GM18867 (cell line): ENCODE measurements at regions not wholly inside any gene's neighbourhood (a gene's known extent, or its start where the extent isn't known, plus 50 kb on each side); places are given as distances from the start of the nearest gene placed in this dataset.

Experiments
- ATAC-seq: cut with Tn5 transposase; IDR thresholded peaks from one replicate; pipeline ENCODE4 v1.9.1; 2021; ENCODE audit warnings: mild to moderate bottlenecking, moderate library complexity; ENCODE audit not compliant: unreplicated experiment

DNA sequence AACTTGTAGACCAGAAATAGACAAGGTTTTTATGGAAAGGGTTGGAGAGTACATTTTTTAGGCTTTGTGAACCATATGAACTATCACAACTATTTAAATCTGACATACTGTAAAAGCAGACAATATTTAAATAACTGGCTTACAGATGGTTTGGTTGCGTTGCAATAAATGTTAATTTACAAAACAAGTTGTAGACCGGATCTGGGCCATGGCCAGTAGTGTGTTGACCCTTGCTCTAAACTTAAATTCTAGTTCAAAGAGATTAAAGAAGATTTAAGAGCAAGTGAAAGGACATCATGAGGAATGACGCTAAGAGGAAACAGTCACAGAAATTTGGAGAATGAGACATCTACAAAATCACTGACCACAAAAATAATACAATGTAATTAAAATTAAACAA is 652.7 kb downstream of the DCDC2C start:
- no peak for ATAC-seq

DNA sequence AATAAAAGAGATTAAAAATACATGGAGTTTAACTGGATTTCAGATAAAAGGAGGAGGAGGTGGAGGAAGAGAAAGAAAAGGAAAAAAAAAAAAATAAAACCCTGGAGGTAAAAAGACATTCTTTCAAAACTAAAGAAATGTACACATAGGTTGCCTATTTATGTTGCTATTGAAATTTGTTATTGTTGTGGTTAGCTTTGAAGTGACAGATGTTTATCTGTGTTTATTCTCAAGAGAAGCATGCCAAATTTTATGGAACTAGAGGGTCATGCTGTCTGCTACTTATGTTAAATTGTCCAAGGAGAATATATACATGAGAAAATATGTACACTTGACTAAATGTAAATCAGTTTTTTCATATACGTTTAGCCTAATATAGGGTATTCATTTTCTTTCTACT is 653.2 kb downstream of the DCDC2C start:
- no peak for ATAC-seq

DNA sequence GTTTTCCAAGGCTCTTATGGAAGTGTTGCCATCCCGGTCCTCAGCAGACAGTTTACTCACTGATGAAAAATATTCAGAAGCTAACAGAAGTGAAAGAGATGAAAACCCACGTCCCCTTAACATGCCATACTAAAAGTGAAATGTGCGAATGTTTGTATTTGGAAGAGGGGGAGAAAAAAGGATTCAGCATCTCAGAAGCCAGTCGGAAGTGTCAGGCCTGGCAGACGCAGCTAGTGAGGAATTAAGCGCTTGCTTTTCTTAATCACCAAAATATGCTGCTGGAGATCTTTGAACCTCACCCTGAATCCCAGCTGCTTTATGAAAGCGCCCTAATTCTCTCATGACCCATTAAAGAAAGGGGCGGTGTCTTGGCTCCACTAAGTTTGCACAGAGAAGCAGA is 653.7 kb downstream of the DCDC2C start:
- ATAC-seq = no peak

DNA sequence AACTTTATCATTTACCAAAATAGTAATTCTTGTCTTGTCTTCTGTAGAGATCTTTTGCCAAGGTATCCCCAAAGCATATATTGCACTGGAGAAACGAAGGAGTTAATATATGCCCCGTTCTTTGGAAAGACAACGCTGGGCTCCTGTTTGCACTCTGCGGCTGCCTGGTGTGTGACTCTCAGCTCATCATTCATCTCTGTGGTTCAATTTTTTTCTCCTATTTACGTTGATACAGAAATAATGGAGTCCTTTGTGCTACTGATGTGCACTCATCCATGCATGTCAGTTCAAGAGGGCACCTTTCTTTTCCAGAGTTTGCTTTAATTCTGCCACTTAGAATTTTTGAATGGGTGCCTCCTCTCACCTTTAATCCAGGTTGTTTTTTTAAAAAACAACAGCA is 655.5 kb downstream of the DCDC2C start:
- ATAC-seq = no peak

DNA sequence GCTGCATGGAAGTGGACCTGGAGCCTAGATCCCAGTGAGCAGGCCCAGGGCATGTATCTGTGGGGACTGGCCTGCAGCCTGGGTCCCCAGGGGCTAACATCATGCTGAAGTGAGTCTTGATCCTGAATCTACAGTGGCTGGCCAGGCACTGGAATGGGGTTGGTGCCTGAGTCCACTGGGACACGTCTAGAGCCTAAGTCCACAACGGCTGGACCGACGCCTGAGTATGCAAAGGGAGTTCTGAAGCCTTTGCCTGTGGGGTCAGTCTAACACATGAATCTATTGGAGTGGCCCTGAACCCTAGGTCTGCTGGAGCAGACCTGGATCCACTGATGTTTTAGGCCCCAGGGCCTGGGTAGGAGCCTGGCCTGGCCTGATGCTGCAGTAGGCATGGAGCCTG is 665.5 kb downstream of the DCDC2C start:
- ATAC-seq = no peak

DNA sequence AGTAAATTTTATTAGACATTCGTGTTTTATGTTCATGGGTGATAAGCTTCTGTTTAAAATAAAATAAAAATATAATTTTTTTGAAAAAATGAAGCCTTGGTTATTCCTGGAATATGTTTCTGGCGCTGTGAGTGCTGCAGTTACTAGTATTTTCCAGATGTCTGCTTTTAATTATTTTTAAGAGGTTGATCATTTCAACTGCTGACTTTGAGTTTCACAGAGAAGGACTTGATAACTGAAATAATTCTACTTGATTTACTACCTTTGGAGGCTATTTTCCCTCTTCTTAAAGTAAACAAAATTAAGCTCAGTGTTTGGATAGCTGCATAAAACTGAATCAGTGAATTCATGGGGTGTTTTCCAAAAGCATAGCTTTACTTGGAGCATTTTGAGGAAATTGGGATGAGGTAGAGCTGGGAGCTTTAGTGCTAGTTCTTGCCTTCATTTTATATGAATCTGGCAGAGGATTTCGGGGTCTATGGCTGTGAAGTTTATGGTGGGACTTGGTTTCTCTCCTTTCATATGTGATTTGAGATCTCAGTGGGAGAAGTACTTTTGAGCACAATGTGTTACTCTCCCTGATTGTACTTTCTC is 666.5 kb downstream of the DCDC2C start:
- no peak for ATAC-seq

DNA sequence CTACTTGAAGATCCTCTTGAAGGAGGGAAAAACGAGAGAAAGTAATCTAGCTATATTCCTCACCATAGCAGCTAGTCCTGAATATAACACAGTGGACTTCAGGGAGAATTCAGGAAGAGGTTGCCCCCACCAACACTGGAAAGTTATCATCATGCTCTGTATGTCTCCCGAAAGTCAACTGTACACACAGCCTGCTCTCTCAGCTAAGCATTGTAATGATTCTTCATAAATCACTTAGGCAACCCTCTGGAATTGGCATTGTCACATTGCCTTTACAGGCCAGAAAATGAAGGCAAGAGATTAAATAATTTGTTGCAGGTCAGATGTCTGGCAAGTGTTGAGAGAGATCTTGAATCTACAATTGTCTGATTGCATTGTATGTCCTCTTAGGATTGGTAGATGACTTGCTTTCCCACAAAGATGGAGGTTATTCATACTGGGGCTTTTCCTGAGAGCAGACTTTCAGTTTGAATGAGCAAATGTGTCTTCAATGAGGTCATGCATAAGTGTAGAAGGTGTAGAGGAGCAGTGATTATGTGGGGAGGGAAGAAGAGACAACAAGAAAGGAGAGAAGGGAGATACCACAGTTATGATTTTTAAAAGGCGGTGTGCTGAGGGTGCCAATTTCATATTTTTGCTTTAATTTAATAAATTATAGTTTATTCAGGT is 667.2 kb downstream of the DCDC2C start:
- ATAC-seq = no peak

DNA sequence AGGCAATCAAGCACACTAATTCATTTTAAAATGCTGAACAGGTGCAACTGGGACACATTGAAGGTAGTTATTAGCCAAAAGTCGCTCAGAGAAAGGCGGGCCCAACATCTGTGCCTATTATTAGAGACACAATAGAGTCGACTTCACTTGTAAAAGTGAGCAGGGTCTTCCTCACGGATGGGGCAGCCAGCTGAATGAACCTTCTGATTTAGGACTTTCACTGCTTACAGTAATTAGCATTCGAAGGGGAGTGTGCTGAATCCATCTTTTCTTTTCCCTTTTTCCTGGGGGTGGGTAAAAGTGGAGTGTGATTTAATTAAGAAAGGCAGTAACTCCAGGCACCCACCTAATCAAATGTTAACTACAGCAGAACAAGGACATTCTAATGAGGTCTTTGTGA is 677.7 kb downstream of the DCDC2C start:
- no peak for ATAC-seq

DNA sequence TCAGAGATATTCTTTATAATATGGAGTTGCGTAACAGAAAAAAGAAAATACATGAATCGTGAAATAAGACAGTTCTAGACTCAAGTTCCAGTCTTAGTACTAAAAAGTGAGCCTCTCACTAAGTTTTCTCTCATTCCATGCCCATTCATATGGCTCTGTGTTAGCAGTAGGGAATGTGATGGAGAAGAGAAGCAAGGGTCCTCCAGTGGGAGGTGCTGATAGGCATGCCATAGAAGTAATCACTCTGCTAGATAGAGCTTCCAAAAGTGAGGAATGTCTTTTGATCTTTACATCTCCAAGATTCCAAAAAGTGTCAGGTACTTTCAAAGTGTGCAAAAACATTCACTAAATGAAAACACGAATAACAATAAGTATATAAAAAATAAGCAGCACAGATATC is 678.4 kb downstream of the DCDC2C start:
- no peak for ATAC-seq

DNA sequence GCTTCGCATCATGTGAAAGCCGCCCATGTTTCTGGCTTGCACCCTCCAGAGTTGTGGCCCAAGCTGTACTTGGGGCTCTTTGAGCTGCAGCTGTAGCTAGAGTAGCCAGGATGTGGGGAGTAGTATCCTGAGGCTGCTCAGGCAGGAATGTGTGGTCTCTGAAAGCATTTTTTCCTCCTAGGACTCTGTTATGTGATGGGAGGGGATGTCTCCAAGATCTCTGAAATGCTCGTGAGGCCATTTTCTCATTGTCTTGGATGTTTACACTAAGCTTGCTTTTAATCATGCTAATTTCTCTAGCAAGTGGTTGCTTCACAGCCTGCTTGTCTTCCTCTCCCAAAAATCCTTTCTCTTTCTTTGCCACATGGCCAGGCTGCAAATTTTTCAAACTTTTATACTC is 687.6 kb downstream of the DCDC2C start:
- ATAC-seq = no peak

DNA sequence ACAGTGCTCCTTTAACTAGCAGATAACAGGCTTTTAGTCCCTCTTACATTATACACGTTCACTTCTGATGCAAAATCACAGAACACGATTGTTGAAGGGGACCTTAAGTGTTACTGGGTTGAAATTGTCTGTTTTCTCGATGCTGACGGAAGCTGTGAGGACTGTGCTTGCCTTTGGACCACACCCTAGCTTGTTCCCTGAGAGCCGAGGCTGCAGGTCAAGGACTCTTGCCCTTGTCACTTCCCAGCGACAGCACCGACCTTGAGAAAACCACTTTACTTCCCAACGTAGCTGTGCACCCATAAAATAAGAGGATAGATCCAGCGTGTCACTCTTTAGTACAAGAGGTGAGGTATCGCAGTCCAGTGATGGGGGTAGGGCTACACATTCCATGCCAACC is 701.0 kb downstream of the DCDC2C start:
- no peak for ATAC-seq

DNA sequence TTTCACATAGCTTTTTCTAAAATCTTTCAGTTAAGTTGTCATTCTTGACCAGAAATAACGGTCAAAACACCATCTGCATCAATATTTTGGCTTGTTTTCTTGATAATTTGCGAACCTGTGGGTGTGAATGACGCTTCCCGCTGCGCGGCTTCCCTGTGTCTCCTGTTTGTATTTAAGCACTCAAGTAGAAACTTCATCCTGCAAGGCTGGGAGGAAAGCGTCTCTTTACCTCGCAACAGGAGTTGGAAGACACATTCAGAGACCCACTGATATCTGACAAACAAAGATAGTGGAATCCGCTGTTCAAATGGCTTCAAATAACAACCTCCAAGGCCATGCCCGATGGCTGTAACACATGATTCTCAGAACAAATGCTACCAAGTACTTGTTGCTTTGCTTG is 704.9 kb downstream of the DCDC2C start:
- no peak for ATAC-seq

DNA sequence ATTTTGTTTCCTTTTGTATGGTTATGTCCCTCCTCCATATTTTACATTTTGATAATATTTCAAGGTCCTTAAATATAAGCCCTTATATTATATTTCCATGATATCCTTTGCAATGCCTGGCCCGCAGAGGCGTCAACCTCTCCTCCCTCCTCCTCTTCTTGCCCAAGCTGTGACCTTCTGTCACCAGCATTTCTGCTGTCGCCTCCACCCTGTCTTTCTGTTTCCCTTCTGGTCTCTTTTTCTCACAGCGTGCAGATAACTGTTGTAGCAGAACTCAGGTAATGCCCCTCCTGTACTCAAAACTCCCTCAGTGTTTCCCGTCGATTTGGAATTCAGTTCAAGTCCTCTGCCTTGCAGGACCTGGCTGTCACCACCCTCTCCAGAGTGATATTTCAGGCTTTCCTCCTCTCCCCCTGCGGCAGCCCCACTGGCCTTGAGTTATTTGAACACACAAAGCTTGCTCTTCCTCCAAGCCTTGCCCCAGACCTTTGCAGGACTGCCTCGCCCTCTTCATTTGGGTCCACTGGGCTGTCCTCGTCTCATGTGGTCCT is 709.3 kb downstream of the DCDC2C start:
- no peak for ATAC-seq

DNA sequence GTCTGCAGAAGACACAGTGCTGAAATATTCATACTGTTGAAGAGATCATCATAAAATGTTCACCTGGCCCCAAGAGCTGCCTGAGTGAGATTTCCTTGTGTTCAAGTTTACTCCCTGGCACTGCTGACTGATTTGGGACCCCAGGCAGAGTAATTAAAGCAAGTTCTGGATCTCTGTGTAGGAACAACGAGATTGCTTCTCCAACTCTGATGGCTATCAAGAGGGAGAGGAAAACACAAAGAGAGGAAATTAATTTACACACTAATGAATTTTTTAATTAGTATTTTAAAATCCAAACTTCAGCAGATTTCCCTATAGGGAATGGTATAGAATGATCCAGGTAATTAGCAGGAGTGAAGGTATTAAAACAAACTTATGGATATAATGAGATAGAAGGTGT is 711.8 kb downstream of the DCDC2C start:
- no peak for ATAC-seq

DNA sequence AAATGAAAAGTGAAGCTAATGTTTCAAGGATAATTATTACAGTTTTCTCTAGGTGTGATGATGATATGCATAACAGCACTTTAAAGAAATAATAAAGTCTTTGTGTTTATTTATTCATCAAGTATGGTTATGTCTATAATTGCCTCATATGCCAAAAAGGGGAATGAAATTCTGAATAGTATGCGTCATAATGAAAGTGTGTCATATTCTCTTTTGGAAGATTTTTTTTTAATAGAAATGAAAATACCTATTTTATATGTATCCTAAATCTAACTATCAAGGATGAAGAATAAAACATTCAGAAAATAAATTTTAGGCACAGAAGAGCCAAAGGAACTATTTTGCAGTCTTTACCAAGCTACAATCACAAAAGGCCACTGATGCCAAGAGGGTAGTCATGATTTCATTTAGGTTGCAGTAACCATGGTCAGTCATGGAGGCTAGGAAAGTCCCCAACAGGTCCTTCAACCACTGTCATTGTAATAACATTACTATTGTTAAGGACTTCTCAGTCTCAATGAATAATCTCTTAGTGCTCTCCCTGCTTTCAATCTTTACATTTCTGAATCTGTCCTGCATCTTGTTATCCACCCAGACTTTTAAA is 712.5 kb downstream of the DCDC2C start:
- no peak for ATAC-seq

DNA sequence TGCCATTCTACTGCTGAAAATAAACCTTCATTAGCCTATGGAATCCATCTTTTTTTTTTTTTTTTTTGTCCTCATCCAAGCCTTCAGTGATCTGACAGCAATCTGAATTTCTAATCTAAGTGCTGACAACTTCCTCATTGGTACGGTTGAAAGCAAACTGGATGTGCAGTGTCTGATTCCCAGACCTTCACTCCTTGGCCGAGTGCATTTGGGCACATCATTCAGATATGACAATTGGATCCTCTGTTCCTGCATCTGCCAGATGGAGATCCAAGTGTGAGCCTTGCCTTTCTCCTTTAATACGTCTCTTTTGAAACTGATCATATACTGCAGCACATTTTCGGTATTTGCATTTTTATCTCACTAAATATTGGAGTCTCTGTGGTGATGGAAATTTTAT is 713.1 kb downstream of the DCDC2C start:
- no peak for ATAC-seq

DNA sequence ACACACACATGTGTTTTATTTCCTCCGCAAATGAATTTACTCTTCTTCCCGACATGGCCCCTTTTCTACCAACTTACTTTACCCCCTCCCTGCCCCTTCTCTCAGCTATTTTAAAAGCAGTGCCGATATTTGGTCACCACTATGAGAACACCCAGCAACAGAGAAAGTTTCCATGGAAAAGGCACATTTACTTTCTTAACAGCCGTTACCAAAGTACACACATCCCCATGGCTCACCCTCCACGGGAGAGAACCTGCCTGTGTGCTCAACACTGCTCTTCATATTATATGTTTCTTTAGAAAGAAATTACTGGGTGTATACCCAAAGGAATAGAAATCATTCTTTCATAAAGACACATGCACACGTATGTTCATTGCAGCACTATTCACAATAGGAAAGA is 714.4 kb downstream of the DCDC2C start:
- no peak for ATAC-seq

DNA sequence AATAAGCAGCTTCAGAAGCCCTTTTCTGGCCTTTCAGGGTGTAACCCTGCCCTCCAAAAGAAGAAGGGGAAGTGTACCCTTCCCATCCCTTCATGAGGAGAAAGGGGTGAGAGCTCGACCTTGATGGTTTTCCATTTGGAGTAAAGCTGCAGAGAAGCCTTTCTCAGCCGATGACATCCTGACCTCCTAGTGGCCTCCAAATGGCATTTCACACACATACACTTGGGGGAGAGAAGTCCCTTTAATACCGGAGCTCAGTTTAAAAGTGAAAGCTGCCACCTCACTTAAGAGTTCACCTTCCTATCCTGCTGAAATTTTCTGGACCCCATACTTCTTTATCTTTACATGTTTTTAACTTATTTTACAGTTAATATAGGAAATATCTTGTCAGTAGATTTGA is 716.7 kb downstream of the DCDC2C start:
- no peak for ATAC-seq

DNA sequence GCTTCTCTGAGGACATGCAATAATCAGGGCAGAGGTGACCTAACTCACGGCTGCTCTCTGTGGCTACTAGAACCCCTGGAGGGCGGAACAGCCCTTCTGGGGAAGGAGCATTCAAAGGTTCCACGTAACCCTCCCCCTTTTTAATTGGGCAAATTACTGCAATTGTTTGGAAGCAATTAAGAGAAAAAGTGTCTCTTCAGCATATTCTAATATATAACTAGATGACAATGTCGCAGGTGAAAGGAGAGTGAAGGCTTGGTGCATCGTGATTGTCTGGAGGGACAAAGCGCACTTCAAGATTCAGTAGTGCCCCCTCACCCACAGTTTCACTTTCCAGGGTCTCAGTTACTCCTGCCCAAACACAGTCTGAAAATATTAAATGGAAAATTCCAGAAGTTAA is 720.8 kb downstream of the DCDC2C start:
- no peak for ATAC-seq

DNA sequence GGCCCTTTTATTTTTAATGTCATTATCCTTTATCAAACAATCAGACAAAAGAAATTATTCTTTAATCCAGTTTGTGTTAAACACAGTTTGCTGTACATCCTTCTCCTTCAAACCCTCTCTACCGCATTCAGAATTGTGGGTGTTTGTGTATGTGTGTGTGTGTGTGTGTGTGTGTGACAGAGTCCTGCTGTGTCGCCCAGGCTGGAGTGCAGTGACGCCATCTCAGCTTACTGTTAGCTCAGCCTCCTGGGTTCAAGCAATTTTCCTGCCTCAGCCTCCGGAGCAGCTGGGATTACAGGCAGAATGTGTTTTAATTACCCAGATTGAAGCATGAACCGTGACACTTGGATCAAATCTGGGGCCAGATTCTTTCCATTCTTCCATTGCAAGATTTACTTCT is 723.7 kb downstream of the DCDC2C start:
- no peak for ATAC-seq

DNA sequence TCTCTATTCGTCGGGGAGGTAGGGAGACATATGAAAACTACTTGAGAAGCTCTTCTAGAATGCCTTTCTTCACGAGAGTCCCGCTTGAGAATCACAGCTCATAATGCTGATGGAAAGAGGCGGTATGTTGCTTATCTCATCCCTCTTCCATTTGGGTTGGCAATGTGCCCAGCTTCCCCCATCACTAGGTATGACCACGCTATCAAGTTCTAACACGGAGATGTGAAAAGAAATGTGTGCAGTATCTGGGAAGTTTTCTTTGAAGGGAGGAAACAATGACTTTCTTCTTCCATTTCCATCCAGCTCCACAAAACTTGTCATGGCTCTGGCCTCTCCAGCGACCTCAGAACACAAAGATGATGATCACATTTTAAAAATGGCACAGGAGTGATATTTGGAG is 742.4 kb downstream of the DCDC2C start:
- no peak for ATAC-seq

DNA sequence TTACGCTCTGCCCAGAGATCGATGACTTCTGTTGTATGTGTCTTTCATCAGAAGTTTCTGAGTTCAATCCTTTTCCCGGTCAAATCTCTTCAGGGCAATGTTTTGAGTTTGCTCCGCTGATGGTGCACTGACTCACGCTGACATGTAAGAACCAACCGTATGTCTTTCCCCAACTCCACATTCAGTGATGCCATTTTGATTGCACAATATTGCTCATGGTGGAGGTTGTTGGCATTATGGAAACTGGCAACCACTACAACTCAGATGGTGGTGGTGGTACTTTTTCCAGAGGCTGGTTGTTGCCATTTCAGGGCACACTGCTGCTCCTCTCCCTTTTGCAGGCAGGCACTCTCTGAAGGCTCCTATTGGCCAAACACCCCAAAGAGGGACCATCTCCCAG is 751.5 kb downstream of the DCDC2C start:
- ATAC-seq = no peak
